Mammary epithelial cell (primary cell): ENCODE measurements at regions not wholly inside any gene's neighbourhood (a gene's known extent, or its start where the extent isn't known, plus 50 kb on each side); places are given as distances from the start of the nearest gene placed in this dataset.

Experiments
- CTCF ChIP-seq, 2 donors: IDR thresholded peaks in 1 of 2; conservative IDR thresholded peaks in 1 of 2; 2 replicates each; pipeline ENCODE4 v1.5.1; 2011 to 2012; ENCODE audit warnings: inconsistent platforms in 2 of 2, low read length in 2 of 2, mild to moderate bottlenecking in 2 of 2, control low read depth in 1 of 2, low read depth in 1 of 2; ENCODE audit not compliant: insufficient read depth in 1 of 2; ENCODE audit errors: extremely low read depth in 1 of 2
- EZH2 ChIP-seq: IDR thresholded peaks from 2 replicates; pipeline ENCODE4 v1.6.1; 2012; ENCODE audit warnings: low read length, inconsistent platforms, borderline replicate concordance

DNA sequence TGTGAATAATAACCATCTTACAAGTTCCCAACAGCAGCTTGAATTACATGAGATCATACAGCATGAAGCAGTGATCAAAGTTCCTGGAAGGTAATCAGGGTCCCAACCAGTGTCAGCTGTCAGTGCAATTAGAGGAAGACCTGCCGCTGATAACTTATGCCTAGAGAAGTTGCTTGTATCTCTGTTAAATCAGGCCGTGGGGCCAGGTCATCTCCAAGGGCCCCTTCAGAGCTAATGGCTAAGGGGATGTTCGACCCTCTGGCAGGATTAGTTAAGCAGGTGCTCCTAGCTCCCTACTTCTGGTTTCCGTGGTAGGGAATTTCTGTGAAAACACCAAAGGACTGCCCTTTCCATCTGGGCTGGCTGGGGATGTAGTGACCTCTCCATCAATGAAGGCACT is 251.0 kb downstream of the FAM43A start:
- TF ChIP-seq CTCF (conservative IDR thresholded peaks at IDR 0.05 in 1 of 2, IDR thresholded peaks at IDR 0.05 in 1 of 2; ENCODE audit: extremely low read depth in 1 of 2, insufficient read depth in 1 of 2, low read depth in 1 of 2, low read length in 2 of 2) (no peak), EZH2 (no peak)
